ENCODE measurements at regions not wholly inside any gene's neighbourhood (a gene's known extent, or its start where the extent isn't known, plus 50 kb on each side); places are given as distances from the start of the nearest gene placed in this dataset.

- ChIA-PET POLR2A (no interaction called here), CTCF (interaction anchor here (1.6 kb wide), 1 partner anchor 74 kb away, joined by 3 read pairs; no protein-coding TSS in a partner anchor)
- Mint-ChIP-seq H3K27ac (no peak overlapping the region), H3K36me3 (peaks cover 32% of the 10 kb centered on the region), H3K4me3 (no peak overlapping the region), H3K4me1 (peaks cover 11% of the 10 kb centered on the region), H3K9me3 (peaks cover 30% of the 10 kb centered on the region), H3K27me3 (ENCODE audit: low read depth) (no peaks in the 10 kb centered on the region)
- no peak for TF ChIP-seq FOXJ3 (CRISPR knock-in tag; IDR thresholded peaks at IDR 0.05; ENCODE audit: borderline replicate concordance)
- TF ChIP-seq ATF2 (CRISPR knock-in tag; IDR thresholded peaks at IDR 0.05; ENCODE audit: borderline replicate concordance, low read depth), result no peak
- no peak for TF ChIP-seq TEAD1 (CRISPR knock-in tag; IDR thresholded peaks at IDR 0.05)
- TF ChIP-seq ZNF121 (CRISPR knock-in tag; IDR thresholded peaks at IDR 0.05), result no peak
- no peak for TF ChIP-seq ZNF425 (CRISPR knock-in tag; conservative IDR thresholded peaks at IDR 0.05)
- no peak for TF ChIP-seq RELA (CRISPR knock-in tag; IDR thresholded peaks at IDR 0.05; ENCODE audit: borderline replicate concordance)
- no peak for TF ChIP-seq ZBTB21 (CRISPR knock-in tag; IDR thresholded peaks at IDR 0.05; ENCODE audit: borderline replicate concordance)
- no peak for TF ChIP-seq OVOL2 (CRISPR knock-in tag; IDR thresholded peaks at IDR 0.05; ENCODE audit: borderline replicate concordance)
- no peak for TF ChIP-seq ZNF423 (CRISPR knock-in tag; IDR thresholded peaks at IDR 0.05)
- TF ChIP-seq NR2C2 (CRISPR knock-in tag; IDR thresholded peaks at IDR 0.05), result no peak
- TF ChIP-seq GTF2I (CRISPR knock-in tag; conservative IDR thresholded peaks at IDR 0.05), result no peak
- TF ChIP-seq TP53 (CRISPR knock-in tag; IDR thresholded peaks at IDR 0.05), result no peak
- DNase-seq (ENCODE audit: low spot score), result no peak
- no peak for ATAC-seq
These were observed 70.7 kb upstream of the ZNF644 start for GRCh38 chr1:91092503-91092902.

GRCh38 chr1:91091812-91092211 lies 70.0 kb upstream of the ZNF644 start:
- peaks cover 34% of the 10 kb centered on the region for H3K36me3 Mint-ChIP-seq

More at GRCh38 chr1:91091812-91092211, 70.0 kb upstream of the ZNF644 start:
- Mint-ChIP-seq H3K27me3 (ENCODE audit: low read depth) (no peaks in the 10 kb centered on the region), H3K4me3 (no peak overlapping the region), H3K4me1 (peaks cover 11% of the 10 kb centered on the region), H3K27ac (no peak overlapping the region), H3K9me3 (peaks cover 33% of the 10 kb centered on the region)
- DNase-seq (ENCODE audit: low spot score) (no peak), ATAC-seq (no peak)
- CTCF ChIA-PET, result no interaction called here
- POLR2A ChIA-PET, result no interaction called here
- TF ChIP-seq, protein P1, sequence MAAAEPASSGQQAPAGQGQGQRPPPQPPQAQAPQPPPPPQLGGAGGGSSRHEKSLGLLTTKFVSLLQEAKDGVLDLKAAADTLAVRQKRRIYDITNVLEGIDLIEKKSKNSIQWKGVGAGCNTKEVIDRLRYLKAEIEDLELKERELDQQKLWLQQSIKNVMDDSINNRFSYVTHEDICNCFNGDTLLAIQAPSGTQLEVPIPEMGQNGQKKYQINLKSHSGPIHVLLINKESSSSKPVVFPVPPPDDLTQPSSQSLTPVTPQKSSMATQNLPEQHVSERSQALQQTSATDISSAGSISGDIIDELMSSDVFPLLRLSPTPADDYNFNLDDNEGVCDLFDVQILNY (CRISPR knock-in tag; IDR thresholded peaks at IDR 0.05), result no peak
- TF ChIP-seq CREM (CRISPR knock-in tag; IDR thresholded peaks at IDR 0.05), result no peak
- TF ChIP-seq EMX1 (CRISPR knock-in tag; IDR thresholded peaks at IDR 0.05), result no peak
- TF ChIP-seq E2F1 (CRISPR knock-in tag; IDR thresholded peaks at IDR 0.05), result no peak
- TF ChIP-seq ELF4 (CRISPR knock-in tag; IDR thresholded peaks at IDR 0.05; ENCODE audit: low read depth), result no peak
- TF ChIP-seq SMAD4 (CRISPR knock-in tag; IDR thresholded peaks at IDR 0.05), result no peak
- no peak for TF ChIP-seq SP1 (CRISPR knock-in tag; conservative IDR thresholded peaks at IDR 0.05)
- no peak for TF ChIP-seq HMGA2 (CRISPR knock-in tag; IDR thresholded peaks at IDR 0.05)
- TF ChIP-seq, protein P2, sequence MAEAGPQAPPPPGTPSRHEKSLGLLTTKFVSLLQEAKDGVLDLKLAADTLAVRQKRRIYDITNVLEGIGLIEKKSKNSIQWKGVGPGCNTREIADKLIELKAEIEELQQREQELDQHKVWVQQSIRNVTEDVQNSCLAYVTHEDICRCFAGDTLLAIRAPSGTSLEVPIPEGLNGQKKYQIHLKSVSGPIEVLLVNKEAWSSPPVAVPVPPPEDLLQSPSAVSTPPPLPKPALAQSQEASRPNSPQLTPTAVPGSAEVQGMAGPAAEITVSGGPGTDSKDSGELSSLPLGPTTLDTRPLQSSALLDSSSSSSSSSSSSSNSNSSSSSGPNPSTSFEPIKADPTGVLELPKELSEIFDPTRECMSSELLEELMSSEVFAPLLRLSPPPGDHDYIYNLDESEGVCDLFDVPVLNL (CRISPR knock-in tag; IDR thresholded peaks at IDR 0.05; ENCODE audit: borderline replicate concordance, low read depth), result no peak
- TF ChIP-seq CTCF (IDR thresholded peaks at IDR 0.05), result no peak
- no peak for TF ChIP-seq ATF6 (CRISPR knock-in tag; IDR thresholded peaks at IDR 0.05)
